HCT116 (cell line): ENCODE measurements at regions not wholly inside any gene's neighbourhood (a gene's known extent, or its start where the extent isn't known, plus 50 kb on each side); places are given as distances from the start of the nearest gene placed in this dataset.

Source experiments
- ATAC-seq: fragments of 200-7000 bp; cut with Tn5 transposase; 2 replicates; pipeline ENCODE4 v1.9.1; 2020; ENCODE audit warnings: mild to moderate bottlenecking, moderate library complexity
- BruUV-seq: library from RNA; stranded (reverse); fragments of 400-500 nt; replicated peaks from 2 replicates; lab custom pipeline; 2021; lab: Mats Ljungman, UMichigan
- CTCF ChIA-PET: fragments of 300-600 bp; sonication (Branson Sonifier 250); formaldehyde crosslinking; loops from one replicate; lab custom pipeline; 2021; ENCODE audit warnings: antibody characterized with exemption; lab: Charles Lee
- POLR2A ChIA-PET: fragments of 300-600, 350-600 bp; sonication (Branson Sonifier 250); formaldehyde crosslinking; loops from one replicate; lab custom pipeline; 2021; ENCODE audit warnings: antibody characterized with exemption; lab: Charles Lee
- RAD21 ChIA-PET, 2 experiments: fragments of 300-600 bp; sonication (Branson Sonifier 250); formaldehyde crosslinking; loops; one replicate each; lab custom pipeline; 2023; ENCODE audit warnings: low total read pairs in 2 of 2; ENCODE audit not compliant: uncharacterized antibody in 2 of 2, unreplicated experiment in 2 of 2, low non-redundant PET in 1 of 2; lab: Charles Lee
- DNase-seq: peaks from one replicate; pipeline ENCODE4 v3.0.0-alpha.2; 2010; ENCODE audit warnings: low read depth, low spot score
- H2AFZ ChIP-seq: fragments of 200-600 bp; shearing (Covaris generic), sonication (generic); 2 replicates; pipeline ENCODE4 v1.6.1; 2017; ENCODE audit warnings: low read depth, mixed run types, mixed read lengths, antibody characterized with exemption, low read length; ENCODE audit not compliant: poor library complexity, severe bottlenecking
- H3K27ac ChIP-seq: 2 replicates; pipeline ENCODE4 v1.5.1; 2012; ENCODE audit warnings: low read depth, low read length
- H3K27me3 ChIP-seq: fragments of 200-600 bp; sonication (generic); 2 replicates; pipeline ENCODE4 v1.6.1; 2016; ENCODE audit warnings: mixed run types, low read length, mixed read lengths; ENCODE audit not compliant: insufficient read depth
- H3K36me3 ChIP-seq, 2 experiments: fragments of 200-500 bp in 1 of 2; fragments of 200-600 bp in 1 of 2; sonication (Bioruptor generic) in 1 of 2; sonication (generic) in 1 of 2; 2 replicates each; pipeline versions ENCODE4 v1.5.1 to v1.6.1; 2014 to 2016; ENCODE audit warnings: low read length in 2 of 2, inconsistent platforms in 1 of 2, mixed read lengths in 1 of 2, mixed run types in 1 of 2; ENCODE audit not compliant: insufficient read depth in 2 of 2, control insufficient read depth in 1 of 2
- H3K4me1 ChIP-seq, 2 experiments: fragments of 200-600 bp in 1 of 2; sonication (generic) in 1 of 2; 2 replicates each; pipeline versions ENCODE4 v1.5.1 to v1.6.1; 2012 to 2017; ENCODE audit warnings: low read length in 2 of 2, inconsistent platforms in 1 of 2, mild to moderate bottlenecking in 1 of 2, mixed read lengths in 1 of 2, mixed run types in 1 of 2, moderate library complexity in 1 of 2; ENCODE audit not compliant: insufficient read depth in 2 of 2, control insufficient read depth in 1 of 2
- H3K4me2 ChIP-seq: fragments of 200-600 bp; sonication (generic); 2 replicates; pipeline ENCODE4 v1.6.1; 2017; ENCODE audit warnings: mixed run types, low read length, mixed read lengths
- H3K4me3 ChIP-seq, 2 experiments: fragments of 200-600 bp in 1 of 2; sonication (generic) in 1 of 2; replicated peaks in 1 of 2; 2 replicates each; pipeline ENCODE4 v1.5.1; 2011 to 2016; ENCODE audit warnings: low read length in 2 of 2, control low read depth in 1 of 2, low read depth in 1 of 2, mild to moderate bottlenecking in 1 of 2, mixed read lengths in 1 of 2, mixed run types in 1 of 2
- H3K79me2 ChIP-seq: fragments of 200-600 bp; sonication (generic); 2 replicates; pipeline ENCODE4 v1.6.1; 2017; ENCODE audit warnings: mild to moderate bottlenecking, mixed run types, low read length, moderate library complexity, mixed read lengths; ENCODE audit not compliant: insufficient read depth
- H3K9ac ChIP-seq: fragments of 200-600 bp; sonication (generic); 2 replicates; pipeline ENCODE4 v1.6.1; 2016; ENCODE audit warnings: low read length, mixed read lengths
- H3K9me2 ChIP-seq: fragments of 200-600 bp; sonication (generic), shearing (Covaris generic); 2 replicates; pipeline ENCODE4 v1.6.1; 2017; ENCODE audit warnings: mixed run types, mild to moderate bottlenecking, moderate library complexity; ENCODE audit not compliant: insufficient read depth
- H3K9me3 ChIP-seq, 2 experiments: fragments of 200-500 bp in 1 of 2; fragments of 200-600 bp in 1 of 2; sonication (Bioruptor generic) in 1 of 2; sonication (generic) in 1 of 2; 2 replicates each; pipeline ENCODE4 v1.6.1; 2014 to 2017; ENCODE audit warnings: low read length in 2 of 2, mixed read lengths in 2 of 2, inconsistent platforms in 1 of 2, low read depth in 1 of 2, mild to moderate bottlenecking in 1 of 2, mixed run types in 1 of 2, moderate library complexity in 1 of 2; ENCODE audit not compliant: control insufficient read depth in 1 of 2, insufficient read depth in 1 of 2
- H4K20me1 ChIP-seq: fragments of 200-600 bp; sonication (generic), shearing (Covaris generic); 2 replicates; pipeline ENCODE4 v1.6.1; 2017; ENCODE audit warnings: mixed run types, mild to moderate bottlenecking, moderate library complexity; ENCODE audit not compliant: insufficient read depth
- ATF3 ChIP-seq: IDR thresholded peaks from 2 replicates; pipeline ENCODE4 v1.6.1; 2012
- CBX3 ChIP-seq: IDR thresholded peaks from 2 replicates; pipeline ENCODE4 v1.6.1; 2012; ENCODE audit warnings: low read depth
- CEBPB ChIP-seq: IDR thresholded peaks from 2 replicates; pipeline ENCODE4 v1.6.1; 2012; ENCODE audit warnings: low read depth
- CTCF ChIP-seq, 3 experiments: fragments of 200-600 bp in 1 of 3; sonication (generic) in 1 of 3; IDR thresholded peaks in 2 of 3; conservative IDR thresholded peaks in 1 of 3; 2 replicates each; pipeline ENCODE4 v1.5.1; 2012 to 2017; ENCODE audit warnings: low read depth in 2 of 3, low read length in 2 of 3, antibody characterized with exemption in 1 of 3, borderline replicate concordance in 1 of 3, control low read depth in 1 of 3, mild to moderate bottlenecking in 1 of 3, mixed read lengths in 1 of 3, mixed run types in 1 of 3, moderate library complexity in 1 of 3; ENCODE audit not compliant: insufficient read depth in 1 of 3
- EGR1 ChIP-seq: IDR thresholded peaks from 2 replicates; pipeline ENCODE4 v1.6.1; 2012; ENCODE audit warnings: low read depth
- ELF1 ChIP-seq: IDR thresholded peaks from 2 replicates; pipeline ENCODE4 v1.6.1; 2012; ENCODE audit warnings: low read depth, borderline replicate concordance
- EZH2phosphoT487 ChIP-seq: fragments of 200-600 bp; IDR thresholded peaks from 2 replicates; pipeline ENCODE4 v1.6.1; 2018; ENCODE audit warnings: antibody characterized with exemption, borderline replicate concordance
- FOSL1 ChIP-seq: IDR thresholded peaks from 2 replicates; pipeline ENCODE4 v1.6.1; 2012; ENCODE audit warnings: low read depth
- MAX ChIP-seq: IDR thresholded peaks from 2 replicates; pipeline ENCODE4 v1.6.1; 2012
- POLR2A ChIP-seq: IDR thresholded peaks from 2 replicates; pipeline ENCODE4 v1.7.0; 2011; ENCODE audit warnings: borderline replicate concordance; ENCODE audit not compliant: insufficient read depth, insufficient read length; ENCODE audit errors: extremely low read depth
- POLR2AphosphoS5 ChIP-seq: IDR thresholded peaks from 2 replicates; pipeline ENCODE4 v1.6.1; 2011; ENCODE audit warnings: mild to moderate bottlenecking, low read depth, low read length, moderate library complexity
- RAD21 ChIP-seq: IDR thresholded peaks from 2 replicates; pipeline ENCODE4 v1.6.1; 2012; ENCODE audit warnings: low read depth, mild to moderate bottlenecking
- REST ChIP-seq: IDR thresholded peaks from 2 replicates; pipeline ENCODE4 v1.6.1; 2012; ENCODE audit warnings: low read depth
- SIN3A ChIP-seq: IDR thresholded peaks from 2 replicates; pipeline ENCODE4 v1.6.1; 2012; ENCODE audit warnings: low read depth
- SP1 ChIP-seq: IDR thresholded peaks from 2 replicates; pipeline ENCODE4 v1.6.1; 2012; ENCODE audit warnings: low read depth
- SRF ChIP-seq: IDR thresholded peaks from 2 replicates; pipeline ENCODE4 v1.6.1; 2012; ENCODE audit warnings: low read depth
- TCF7L2 ChIP-seq: IDR thresholded peaks from 2 replicates; pipeline ENCODE4 v1.7.0; 2011; ENCODE audit warnings: borderline replicate concordance, inconsistent platforms; ENCODE audit not compliant: insufficient read depth, insufficient read length; ENCODE audit errors: extremely low read depth
- YY1 ChIP-seq: IDR thresholded peaks from 2 replicates; pipeline ENCODE4 v1.6.1; 2011; ENCODE audit warnings: low read length, low read depth, moderate library complexity, mild to moderate bottlenecking; ENCODE audit not compliant: insufficient replicate concordance; ENCODE audit errors: extremely low read depth
- ZBTB33 ChIP-seq: IDR thresholded peaks from 2 replicates; pipeline ENCODE4 v1.6.1; 2011; ENCODE audit warnings: mild to moderate bottlenecking, low read length, moderate library complexity; ENCODE audit not compliant: insufficient replicate concordance; ENCODE audit errors: extremely low read depth
- ZFX ChIP-seq: fragments of 450-650 bp; IDR thresholded peaks from 2 replicates; pipeline ENCODE4 v1.6.1; 2017
- intact Hi-C: fragments of 100-400 bp; cut with micrococcal nuclease; formaldehyde crosslinking; loops from 2 replicates; pipeline ENCODE4 v1.10.0; 2022

GRCh38 chr10:56867236-56867635 is 506.2 kb upstream of the ZWINT start:
- Histone ChIP-seq H3K79me2 (no peaks in the 10 kb centered on the region), H3K4me2 (no peak overlapping the region), H3K36me3 (no peaks in the 10 kb centered on the region), H3K9me2 (no peaks in the 10 kb centered on the region), H2AFZ (no peak overlapping the region), H4K20me1 (no peaks in the 10 kb centered on the region), H3K9ac (no peak overlapping the region), H3K9me3 (peaks cover 4 to 11% of the 10 kb centered on the region in 2 experiments; a peak in 2 of 4 replicates), H3K27me3 (no peaks in the 10 kb centered on the region), H3K4me1 (no peaks in the 10 kb centered on the region), H3K27ac (no peak overlapping the region), H3K4me3 (no peak overlapping the region)
- intact Hi-C loops, result no loop called here
- ATAC-seq (no peak), DNase-seq (no peak)
- ChIA-PET POLR2A (no interaction called here), RAD21 (no interaction called here), CTCF (no interaction called here)
- no TSS peak for BruUV-seq
- TF ChIP-seq ELF1 (no peak), POLR2AphosphoS5 (no peak), YY1 (no peak), CBX3 (no peak), TCF7L2 (no peak), ZBTB33 (no peak), SIN3A (no peak), REST (no peak), SRF (no peak), SP1 (no peak), ATF3 (no peak), ZFX (no peak), POLR2A (no peak), FOSL1 (no peak), MAX (no peak), CTCF (IDR thresholded peaks at IDR 0.05 in 2 of 3, conservative IDR thresholded peaks at IDR 0.05 in 1 of 3; ENCODE audit: borderline replicate concordance in 1 of 3, insufficient read depth in 1 of 3, low read depth in 2 of 3, low read length in 2 of 3) (no peak), RAD21 (no peak), CEBPB (no peak), EGR1 (no peak), EZH2phosphoT487 (no peak)
